ENCODE measurements at regions not wholly inside any gene's neighbourhood (a gene's known extent, or its start where the extent isn't known, plus 50 kb on each side); places are given as distances from the start of the nearest gene placed in this dataset.
A peak's percentile ranks its signal among the peaks of the same experiment; 100 is the strongest.

- Histone ChIP-seq H3K4me1 (ENCODE audit: low read depth) (peaks cover 32% of the 10 kb centered on the region), H3K9me3 (ENCODE audit: low read depth) (no peaks in the 10 kb centered on the region), H3K27me3 (no peaks in the 10 kb centered on the region), H3K27ac (no peak overlapping the region), H3K4me3 (no peak overlapping the region), H3K36me3 (no peaks in the 10 kb centered on the region)
- no peak for DNase-seq (ENCODE audit: low read depth in 1 of 2, low spot score in 1 of 2)
- no peak for TF ChIP-seq CTCF (IDR thresholded peaks at IDR 0.05; ENCODE audit: low read depth, low read length)
These were observed 89.8 kb upstream of the RPS23 start for GRCh38 chr5:82367930-82368329.

- no peaks in the 10 kb centered on the region for H3K36me3 ChIP-seq
- DNase-seq (ENCODE audit: low read depth in 1 of 2, low spot score in 1 of 2) = peak in 1 of 2 donors; percentile 76
- H3K27me3 ChIP-seq = no peaks in the 10 kb centered on the region
- H3K9me3 ChIP-seq (ENCODE audit: low read depth) = no peaks in the 10 kb centered on the region
- H3K4me3 ChIP-seq = no peak overlapping the region
- TF ChIP-seq CTCF (IDR thresholded peaks at IDR 0.05; ENCODE audit: low read depth, low read length) = no peak
- no peak overlapping the region for H3K27ac ChIP-seq
- peaks cover 32% of the 10 kb centered on the region for H3K4me1 ChIP-seq (ENCODE audit: low read depth)
These were observed 87.6 kb upstream of the RPS23 start for GRCh38 chr5:82365744-82366228.

GRCh38 chr5:82365026-82365425 lies 86.9 kb upstream of the RPS23 start:
- Histone ChIP-seq H3K36me3 (no peaks in the 10 kb centered on the region), H3K4me1 (ENCODE audit: low read depth) (peaks cover 38% of the 10 kb centered on the region), H3K9me3 (ENCODE audit: low read depth) (no peaks in the 10 kb centered on the region), H3K4me3 (no peak overlapping the region), H3K27ac (no peak overlapping the region), H3K27me3 (no peaks in the 10 kb centered on the region)
- TF ChIP-seq CTCF (IDR thresholded peaks at IDR 0.05; ENCODE audit: low read depth, low read length) = no peak
- no peak for DNase-seq (ENCODE audit: low read depth in 1 of 2, low spot score in 1 of 2)

GRCh38 chr5:82364497-82364896 lies 86.3 kb upstream of the RPS23 start:
- H3K36me3 ChIP-seq = no peaks in the 10 kb centered on the region
- peaks cover 44% of the 10 kb centered on the region for H3K4me1 ChIP-seq (ENCODE audit: low read depth)
- DNase-seq (ENCODE audit: low read depth in 1 of 2, low spot score in 1 of 2) = peak; percentile 44 to 91
- TF ChIP-seq CTCF (IDR thresholded peaks at IDR 0.05; ENCODE audit: low read depth, low read length) = peak; percentile 64
- no peaks in the 10 kb centered on the region for H3K27me3 ChIP-seq
- no peak overlapping the region for H3K27ac ChIP-seq
- no peaks in the 10 kb centered on the region for H3K9me3 ChIP-seq (ENCODE audit: low read depth)
- H3K4me3 ChIP-seq = no peak overlapping the region

- Histone ChIP-seq H3K4me3 (no peak overlapping the region), H3K9me3 (ENCODE audit: low read depth) (no peaks in the 10 kb centered on the region), H3K27me3 (no peaks in the 10 kb centered on the region), H3K36me3 (no peaks in the 10 kb centered on the region), H3K27ac (no peak overlapping the region), H3K4me1 (ENCODE audit: low read depth) (peaks cover 39% of the 10 kb centered on the region)
- TF ChIP-seq CTCF (IDR thresholded peaks at IDR 0.05; ENCODE audit: low read depth, low read length) = no peak
- DNase-seq (ENCODE audit: low read depth in 1 of 2, low spot score in 1 of 2) = no peak
These were observed 85.4 kb upstream of the RPS23 start for GRCh38 chr5:82363524-82363923.

- Histone ChIP-seq H3K4me3 (no peak overlapping the region), H3K9me3 (ENCODE audit: low read depth) (no peaks in the 10 kb centered on the region), H3K4me1 (ENCODE audit: low read depth) (peaks cover 32% of the 10 kb centered on the region), H3K36me3 (no peaks in the 10 kb centered on the region), H3K27me3 (no peaks in the 10 kb centered on the region), H3K27ac (no peak overlapping the region)
- TF ChIP-seq CTCF (IDR thresholded peaks at IDR 0.05; ENCODE audit: low read depth, low read length) = no peak
- peak in 1 of 2 donors; percentile 47 for DNase-seq (ENCODE audit: low read depth in 1 of 2, low spot score in 1 of 2)
These were observed 84.5 kb upstream of the RPS23 start for GRCh38 chr5:82362636-82363035.

Data from cardiac muscle cell (in vitro differentiated cells and primary cell).